GM18502 (cell line): ENCODE measurements at regions not wholly inside any gene's neighbourhood (a gene's known extent, or its start where the extent isn't known, plus 50 kb on each side); places are given as distances from the start of the nearest gene placed in this dataset.
"Not testable (repeated sequence)": the region's sequence is repeated elsewhere in the genome, so short reads cannot be mapped to it uniquely, and the experiment has no call there.

Experiments used
- ATAC-seq: cut with Tn5 transposase; IDR thresholded peaks from one replicate; pipeline ENCODE4 v1.9.1; 2021; ENCODE audit warnings: mild to moderate bottlenecking; ENCODE audit not compliant: unreplicated experiment, poor library complexity

- ATAC-seq, result no peak
Observed at GRCh38 chr3:154844863-154845262, 235.3 kb upstream of the MME start.

- no peak for ATAC-seq
Observed at GRCh38 chr3:154843647-154844046, 236.5 kb upstream of the MME start.

GRCh38 chr3:154842536-154842935 lies 237.6 kb upstream of the MME start:
- no peak for ATAC-seq

- no peak for ATAC-seq
Observed at GRCh38 chr3:154835639-154836038, 244.5 kb upstream of the MME start.

DNA sequence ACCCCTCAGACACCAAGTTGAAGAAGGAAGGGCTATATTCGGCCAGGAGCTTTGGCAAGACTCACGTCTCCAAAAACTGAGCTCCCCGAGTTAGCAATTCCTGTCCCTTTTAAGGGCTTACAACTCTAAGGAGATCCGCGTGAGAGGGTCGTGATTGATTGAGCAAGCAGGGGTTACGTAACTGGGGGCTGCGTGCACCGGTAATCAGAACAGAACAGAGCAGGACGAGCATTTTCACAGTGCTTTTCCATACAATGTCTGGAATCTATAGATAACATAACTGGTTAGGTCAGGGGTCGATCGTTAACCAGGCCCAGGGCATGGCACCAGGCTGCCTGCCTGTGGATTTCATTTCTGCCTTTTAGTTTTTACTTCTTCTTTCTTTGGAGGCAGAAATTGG lies 245.3 kb upstream of the MME start:
- ATAC-seq, result not testable (repeated sequence)

DNA sequence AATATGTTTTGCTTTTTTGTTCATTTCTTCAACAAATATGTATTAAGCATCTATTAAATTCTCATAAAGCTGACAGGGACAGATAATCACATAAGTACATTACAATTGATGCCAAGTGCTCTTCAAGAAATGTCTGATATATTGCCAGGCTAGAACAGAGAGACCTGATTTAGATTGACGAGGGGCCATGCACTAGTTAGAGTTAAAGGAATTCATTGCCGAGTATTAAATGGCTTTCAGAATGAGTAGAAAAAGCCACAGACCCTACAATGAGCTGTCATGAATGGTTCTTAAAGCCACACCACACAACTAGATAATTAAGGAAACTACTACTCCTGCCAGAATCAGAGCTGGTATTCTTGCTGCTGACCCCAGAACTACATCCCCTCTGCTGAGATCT lies 250.2 kb upstream of the MME start:
- no peak for ATAC-seq

DNA sequence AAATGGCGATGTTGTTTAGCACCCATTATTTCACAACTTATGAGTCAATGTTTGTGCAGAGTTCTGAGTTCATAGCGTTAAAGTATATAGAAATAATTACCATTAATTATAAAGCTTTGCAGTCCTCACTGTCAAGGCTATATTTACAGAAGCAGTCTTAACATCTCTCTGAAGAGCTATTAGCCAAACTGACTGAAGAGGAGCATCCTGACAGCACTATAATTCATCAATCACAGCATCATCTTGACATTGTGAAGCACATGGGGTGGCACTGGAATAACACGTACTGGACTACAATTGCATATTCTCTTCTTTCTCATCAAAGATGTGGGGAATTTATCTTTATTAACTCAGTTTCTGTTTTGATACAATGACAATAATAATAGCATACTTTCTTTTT lies 260.6 kb upstream of the MME start:
- ATAC-seq, result no peak

GRCh38 chr3:154818676-154819255 lies 261.4 kb upstream of the MME start:
- no peak for ATAC-seq

DNA sequence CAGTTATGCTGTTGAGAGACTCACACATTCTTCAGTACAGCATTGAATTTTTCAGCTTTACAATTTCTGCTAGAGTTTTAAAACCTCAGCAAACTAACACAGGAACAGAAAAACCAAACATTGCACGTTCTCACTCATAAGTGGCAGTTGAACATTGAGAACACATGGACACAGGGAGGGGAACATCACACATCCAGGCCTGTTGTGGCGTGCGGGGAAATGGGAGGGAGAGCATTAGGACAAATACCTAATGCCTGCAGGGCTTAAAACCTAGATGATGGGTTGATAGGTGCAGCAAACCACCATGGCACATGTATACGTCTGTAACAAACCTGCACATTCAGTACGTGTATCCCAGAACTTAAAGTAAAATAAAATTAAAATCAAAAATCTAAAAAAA lies 270.1 kb upstream of the MME start:
- not testable (repeated sequence) for ATAC-seq

- no peak for ATAC-seq
Observed at GRCh38 chr3:154801729-154802128, 278.4 kb upstream of the MME start.

GRCh38 chr3:154799800-154800199 lies 280.3 kb upstream of the MME start:
- ATAC-seq, result no peak

DNA sequence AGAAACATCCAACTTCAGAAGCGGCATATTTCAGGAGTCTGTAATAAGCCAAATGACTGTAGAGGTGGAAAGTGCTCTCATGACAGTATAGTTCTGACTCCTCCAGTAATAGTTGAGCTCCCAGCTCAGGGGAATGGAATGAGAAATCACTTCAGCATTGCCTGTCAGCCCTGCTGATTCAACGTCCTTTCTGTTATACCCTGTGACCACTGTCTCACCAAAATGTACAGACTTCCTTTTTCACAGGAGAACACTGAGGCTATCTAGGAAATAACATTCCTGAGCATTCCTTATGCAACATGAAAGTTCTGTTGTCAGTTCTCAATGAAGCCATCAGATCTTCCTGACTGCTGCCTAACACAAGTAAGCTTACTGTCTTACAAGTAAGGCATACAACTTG lies 284.5 kb upstream of the MME start:
- ATAC-seq, result no peak

GRCh38 chr3:154794814-154795445 lies 285.2 kb upstream of the MME start:
- ATAC-seq, result no peak

DNA sequence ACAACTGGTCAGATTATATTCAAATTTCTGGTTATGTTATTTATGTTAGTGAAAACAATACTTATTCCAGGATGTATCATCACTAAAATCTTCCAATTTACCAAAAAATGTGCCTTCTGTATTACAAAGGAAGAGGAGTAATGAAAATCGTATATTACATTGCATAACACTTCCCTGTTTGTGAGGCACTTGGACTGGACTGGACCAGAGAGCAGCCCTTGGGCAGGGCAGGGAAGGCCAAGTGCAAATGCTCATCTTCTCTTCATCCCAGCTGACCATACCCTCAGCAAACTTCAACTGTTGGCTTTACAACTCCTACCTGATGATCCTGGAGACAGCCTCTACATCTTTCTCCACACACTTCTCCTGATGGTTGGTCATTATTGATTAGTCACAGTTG lies 285.7 kb upstream of the MME start:
- no peak for ATAC-seq

DNA sequence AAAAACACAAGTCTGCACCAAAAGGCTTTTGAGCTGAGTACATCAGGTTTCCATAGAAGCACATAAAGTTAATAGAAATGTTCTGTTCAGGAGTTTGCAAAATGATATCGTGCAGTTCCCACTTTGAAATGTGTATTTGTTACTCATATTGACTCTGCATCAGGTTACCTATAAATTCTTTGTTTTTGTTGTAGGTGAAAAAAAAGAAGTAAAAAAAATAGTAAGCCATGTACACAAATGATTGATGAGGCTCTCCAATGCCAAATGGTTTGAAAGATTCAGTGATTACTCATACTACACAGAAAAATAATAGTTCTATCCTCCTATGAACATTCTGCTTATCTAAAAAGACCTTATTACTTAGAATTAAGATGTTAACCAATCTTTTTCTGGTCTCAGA lies 287.3 kb upstream of the MME start:
- no peak for ATAC-seq

GRCh38 chr3:154791611-154792010 lies 288.5 kb upstream of the MME start:
- no peak for ATAC-seq

DNA sequence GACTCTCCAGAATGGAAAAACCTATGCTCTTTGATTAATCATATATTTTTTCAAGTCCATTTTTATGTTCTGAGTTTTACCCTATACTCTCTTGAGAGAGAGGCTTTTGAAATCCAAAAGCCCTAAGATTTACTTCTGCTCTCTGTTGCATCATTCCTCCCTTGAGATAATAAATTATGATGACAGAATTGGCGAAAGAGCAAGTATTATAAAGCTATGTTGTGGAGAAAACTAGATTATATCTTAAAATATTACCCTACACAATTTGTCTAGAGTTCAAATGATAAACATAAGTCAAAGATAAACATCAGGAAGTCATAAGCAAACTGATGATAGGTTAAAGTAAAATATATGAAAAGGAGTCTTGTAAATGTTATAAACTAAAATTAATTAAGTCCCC lies 293.4 kb upstream of the MME start:
- no peak for ATAC-seq

- ATAC-seq, result no peak
Observed at GRCh38 chr3:154783521-154783931, 296.6 kb upstream of the MME start.

DNA sequence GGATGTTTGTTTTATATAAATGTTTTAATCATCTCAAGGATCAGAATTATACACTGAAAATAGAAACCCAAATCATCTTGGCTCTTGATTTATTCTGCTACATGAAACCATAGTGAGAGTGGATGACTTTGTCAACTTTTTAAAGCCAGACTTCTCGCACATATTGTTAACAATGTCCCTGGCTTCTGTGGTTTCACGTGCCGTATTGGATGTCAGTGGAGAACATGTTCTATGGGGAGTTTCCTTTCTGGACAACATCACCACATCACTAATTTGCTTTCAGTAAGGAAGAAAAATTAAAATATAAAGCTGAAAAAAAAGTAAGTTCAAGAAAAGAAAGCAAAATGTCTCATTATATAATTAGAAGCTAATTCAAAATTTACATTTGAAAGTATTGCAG lies 297.1 kb upstream of the MME start:
- ATAC-seq, result no peak

DNA sequence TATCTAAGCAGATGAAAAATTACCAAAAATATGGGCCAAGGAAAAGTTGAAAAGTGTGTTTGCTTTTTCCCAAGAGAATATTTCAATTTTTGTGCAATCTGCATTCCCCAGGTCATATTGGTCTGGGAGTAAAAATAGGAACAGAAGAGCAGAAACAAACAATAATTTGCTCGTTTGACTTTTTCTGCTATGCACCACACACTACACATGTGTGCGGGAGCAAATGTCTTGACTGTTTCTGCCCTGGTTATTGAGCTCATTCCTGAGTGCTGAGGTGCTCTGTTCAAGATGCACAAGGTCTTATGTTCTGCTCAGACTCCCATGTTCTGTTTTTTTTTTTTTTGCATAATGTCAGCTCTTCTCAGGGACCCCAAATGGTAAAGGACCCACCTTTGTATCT lies 298.0 kb upstream of the MME start:
- ATAC-seq, result no peak

DNA sequence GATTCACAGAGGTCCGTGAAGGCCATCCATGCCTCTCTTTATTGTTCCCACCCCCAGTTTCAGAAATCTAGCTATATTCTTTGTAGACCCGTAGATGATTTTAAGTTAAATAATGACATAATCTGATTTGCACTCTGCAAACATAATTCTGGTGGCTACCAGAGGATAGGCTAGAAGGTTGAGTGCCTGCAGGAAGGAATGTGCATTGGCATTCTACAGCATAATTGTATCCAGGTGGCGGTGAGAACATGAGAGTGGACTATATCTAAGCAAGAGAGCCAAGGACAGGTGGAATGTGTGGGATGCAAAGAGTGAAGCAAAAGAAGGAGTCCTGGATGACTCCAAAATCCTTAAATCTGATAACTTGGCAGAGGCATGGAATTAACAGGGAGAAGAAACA lies 298.5 kb upstream of the MME start:
- ATAC-seq, result no peak

DNA sequence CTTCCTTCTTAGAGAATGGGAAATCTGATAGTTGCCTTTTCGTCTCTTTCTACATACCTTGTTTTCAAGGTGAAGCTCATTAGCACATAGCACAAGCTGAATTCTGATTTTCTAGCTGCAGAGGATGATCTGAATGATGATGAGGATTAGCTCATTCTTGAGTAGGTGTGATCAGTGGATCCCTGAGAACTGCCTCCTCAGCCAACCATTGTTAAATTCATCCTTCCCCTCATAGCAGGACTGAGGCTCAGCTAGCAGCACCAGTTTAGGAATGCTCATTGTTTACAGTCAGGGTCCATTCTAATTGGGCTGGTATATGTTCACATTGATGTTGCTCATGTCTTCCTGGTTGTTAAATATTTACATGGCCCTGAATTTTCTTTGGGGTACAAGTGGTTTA lies 299.9 kb upstream of the MME start:
- no peak for ATAC-seq

DNA sequence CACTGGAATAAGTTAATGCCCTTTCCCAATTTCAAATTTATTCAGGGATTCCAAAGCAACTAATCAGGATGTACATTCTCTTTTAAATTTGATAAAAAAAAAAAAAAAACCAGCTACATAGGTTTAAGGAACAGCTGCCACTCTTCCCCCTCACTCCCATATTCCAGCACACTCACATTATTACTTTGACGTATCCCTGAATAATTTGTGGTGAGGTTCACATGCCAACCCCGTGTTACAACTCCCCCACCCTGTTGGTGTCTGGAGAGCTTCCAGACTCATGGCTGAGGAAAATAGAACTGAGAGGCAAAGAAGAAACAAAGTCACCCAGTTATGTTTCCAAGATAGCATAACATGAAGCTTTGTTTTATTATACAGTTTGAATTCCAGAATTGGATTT lies 300.5 kb upstream of the MME start:
- ATAC-seq, result no peak
